GM03348 (cell line): ENCODE measurements at regions not wholly inside any gene's neighbourhood (a gene's known extent, or its start where the extent isn't known, plus 50 kb on each side); places are given as distances from the start of the nearest gene placed in this dataset.
A peak's percentile ranks its signal among the peaks of the same experiment; 100 is the strongest.
"Not testable (repeated sequence)": the region's sequence is repeated elsewhere in the genome, so short reads cannot be mapped to it uniquely, and the experiment has no call there.

Experiments used
- DNase-seq: peaks from one replicate; pipeline ENCODE4 v3.0.0; 2012; ENCODE audit warnings: low spot score

DNA sequence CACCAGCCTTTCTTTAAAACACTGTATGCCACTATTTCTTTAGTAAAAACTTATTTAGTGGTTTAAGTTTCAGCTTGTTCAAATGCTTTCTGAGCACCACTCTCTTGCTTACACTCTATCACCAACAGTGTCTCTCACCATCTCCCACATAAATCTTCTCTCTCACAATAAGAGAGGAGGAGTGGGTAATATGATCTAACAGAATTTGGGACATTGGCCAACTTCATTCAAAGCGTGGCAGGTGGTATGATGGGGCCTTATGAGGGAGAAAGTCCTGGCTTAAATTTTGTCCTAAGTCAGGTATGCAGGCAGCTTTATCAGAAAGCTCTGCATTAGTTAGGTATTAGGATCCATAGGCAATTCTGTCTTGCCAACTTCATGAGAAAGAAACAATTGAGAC lies 1132.5 kb downstream of the TUSC7 start:
- no peak for DNase-seq

DNA sequence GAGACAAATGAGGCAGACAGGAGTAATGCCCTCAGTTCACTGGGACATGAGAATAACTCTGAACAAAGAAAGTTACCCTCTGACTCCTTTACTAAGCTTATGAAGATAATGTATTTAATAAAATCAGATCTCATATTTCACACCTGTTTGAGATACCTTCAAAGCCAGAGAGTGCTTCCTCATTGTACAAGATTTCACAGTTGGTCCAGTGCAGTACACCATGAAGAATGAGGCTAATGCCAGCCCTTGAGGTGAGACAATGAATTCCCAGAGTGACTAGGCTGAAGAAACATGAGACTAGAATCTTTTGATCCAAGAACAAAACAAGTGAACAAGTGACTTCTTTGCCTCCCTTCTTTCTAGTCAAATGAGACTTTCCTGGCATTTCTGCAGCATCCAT lies 1133.8 kb downstream of the TUSC7 start:
- no peak for DNase-seq

DNA sequence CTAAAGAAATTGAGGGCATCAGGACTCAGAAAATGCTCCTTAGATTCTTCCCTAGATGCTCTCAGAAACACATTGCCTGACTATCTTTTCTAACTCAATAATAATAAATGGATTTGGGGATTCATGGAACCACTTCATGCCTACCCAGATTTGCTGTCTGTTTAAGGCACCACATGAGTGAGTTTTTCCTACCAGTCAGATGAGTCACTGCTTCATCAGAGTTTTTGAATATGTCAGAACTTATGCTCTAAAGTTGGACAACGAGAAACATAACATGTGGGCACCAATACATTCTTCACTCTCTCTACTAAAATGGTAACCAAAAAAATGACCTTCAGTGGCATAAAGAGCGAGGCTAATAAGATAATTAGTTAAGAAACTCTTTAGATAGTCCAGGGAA lies 1135.1 kb downstream of the TUSC7 start:
- no peak for DNase-seq

DNA sequence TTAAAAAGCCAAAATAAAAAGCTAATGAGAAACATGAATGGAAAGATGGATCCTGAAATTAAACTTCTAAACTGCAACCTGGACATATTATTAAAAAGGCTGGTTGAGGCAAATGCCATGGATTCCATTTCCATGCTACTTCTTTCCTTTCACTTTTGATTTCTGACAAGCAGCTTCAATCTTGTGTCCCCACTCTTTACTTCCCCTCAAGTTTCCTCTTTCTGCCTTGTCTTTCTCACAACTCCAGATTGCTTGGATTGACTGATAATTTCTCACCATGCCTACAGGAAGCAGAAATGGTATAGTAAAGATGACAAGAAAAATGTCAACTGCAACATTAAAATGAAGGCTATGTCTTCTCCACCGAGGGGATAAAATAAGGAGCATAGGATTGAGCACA lies 1136.7 kb downstream of the TUSC7 start:
- DNase-seq: no peak

DNA sequence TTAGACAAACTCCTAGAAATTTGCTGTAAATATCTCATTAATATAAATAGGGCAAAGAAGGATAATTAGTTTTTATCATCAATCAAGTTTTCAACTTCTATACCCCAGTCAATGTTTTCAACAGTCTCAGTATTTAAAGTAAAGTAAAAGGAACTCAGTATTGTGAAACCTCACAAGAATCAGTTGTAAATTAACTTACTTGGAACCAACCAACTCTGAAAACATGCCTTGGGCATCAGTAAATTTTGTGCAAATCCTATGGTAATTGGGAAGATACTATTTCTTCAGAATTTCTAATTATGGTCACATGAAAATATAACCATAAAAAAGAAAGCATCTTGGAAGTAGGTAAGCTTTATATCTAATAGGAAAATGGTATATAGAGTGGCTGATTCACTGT lies 1139.0 kb downstream of the TUSC7 start:
- DNase-seq: no peak

DNA sequence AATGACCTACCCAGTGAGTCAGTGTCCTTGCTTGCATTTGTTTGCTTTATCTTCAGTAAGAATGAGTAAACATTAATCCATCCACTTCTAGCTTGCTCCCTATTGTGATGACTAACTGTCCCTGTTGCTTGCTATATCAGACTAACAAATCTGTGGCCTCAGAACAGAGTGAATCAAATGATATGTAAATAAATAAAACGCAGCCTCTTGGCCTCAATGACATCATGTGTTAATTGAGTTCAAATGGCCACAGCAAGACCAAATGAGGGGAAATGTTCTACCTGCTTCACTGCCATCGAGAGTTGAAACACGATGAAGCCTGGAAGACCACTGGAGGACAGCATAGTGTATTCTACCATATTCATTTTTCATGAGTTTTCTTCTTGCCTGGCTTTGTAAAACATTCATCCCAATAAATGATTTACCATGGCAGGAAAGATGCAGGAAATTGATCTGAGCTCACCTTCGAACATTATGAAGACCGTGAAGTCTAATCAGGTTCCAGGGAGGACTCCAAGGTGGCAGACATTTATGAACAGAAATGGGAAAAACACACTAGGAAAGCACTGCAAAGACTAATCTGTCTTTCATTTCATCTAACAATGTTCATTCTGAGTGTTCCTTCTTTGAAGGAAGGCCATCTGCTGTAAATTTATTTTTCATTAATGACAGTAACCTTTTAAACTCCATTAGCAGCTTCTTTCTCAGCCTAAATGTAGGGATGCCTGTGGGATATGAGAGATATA lies 1144.5 kb downstream of the TUSC7 start:
- DNase-seq: peak; percentile 18

DNA sequence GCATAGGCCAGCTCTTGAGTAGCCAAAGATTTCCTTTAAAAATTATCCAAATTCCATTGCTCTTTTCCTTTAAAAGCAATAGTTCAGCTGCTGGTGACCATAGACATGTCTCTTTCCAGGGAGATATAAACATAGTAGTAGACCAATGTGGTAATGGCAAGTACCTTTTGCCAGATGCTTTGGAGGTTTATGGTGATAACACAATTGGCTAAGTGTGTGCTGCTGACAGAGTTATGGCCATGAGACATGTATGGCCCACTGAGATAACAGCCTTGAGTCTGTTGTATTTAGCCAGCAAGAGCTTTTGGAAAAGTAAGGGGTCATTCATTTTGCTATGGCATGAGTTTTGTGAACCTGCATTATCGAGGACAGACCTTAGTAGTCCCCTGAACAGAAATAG lies 1146.8 kb downstream of the TUSC7 start:
- no peak for DNase-seq

DNA sequence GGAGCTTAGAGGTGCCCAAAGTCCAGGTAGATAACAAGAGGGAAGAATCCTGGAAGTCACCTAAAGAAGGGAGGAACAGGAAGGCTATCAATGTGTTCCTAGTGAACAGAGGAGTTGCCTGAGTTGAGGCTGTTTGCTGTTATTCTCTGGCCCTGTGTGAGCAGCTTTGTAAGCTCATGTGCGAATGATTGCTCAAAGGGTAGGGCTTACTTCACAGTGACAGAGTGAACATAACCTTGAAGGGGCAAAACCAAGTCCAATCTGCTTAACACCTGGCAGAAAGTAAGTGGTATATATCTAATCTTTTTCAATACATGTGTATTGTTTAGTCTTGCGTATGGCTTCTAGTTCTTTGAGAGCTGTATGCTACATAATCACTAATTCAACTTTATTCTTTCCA lies 1153.6 kb downstream of the TUSC7 start:
- DNase-seq: no peak

DNA sequence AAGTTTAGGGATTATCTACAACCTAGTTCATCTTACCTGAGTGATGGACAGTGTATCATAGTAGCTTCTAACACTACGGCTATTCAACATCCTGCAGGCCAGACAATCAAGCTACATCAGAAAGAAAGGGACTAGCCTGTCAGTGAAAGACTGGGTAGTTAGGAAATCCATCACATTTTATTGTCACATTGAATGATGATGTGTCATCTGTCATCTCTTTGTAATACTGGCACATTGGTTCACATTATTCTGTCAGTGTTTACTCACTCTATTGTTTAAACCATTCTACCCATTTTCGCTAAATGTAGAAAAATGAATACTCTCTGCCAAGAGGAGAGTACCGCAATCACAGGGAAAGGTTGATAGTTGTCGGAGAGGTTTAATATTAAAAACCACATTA lies 1155.8 kb downstream of the TUSC7 start:
- DNase-seq: no peak

DNA sequence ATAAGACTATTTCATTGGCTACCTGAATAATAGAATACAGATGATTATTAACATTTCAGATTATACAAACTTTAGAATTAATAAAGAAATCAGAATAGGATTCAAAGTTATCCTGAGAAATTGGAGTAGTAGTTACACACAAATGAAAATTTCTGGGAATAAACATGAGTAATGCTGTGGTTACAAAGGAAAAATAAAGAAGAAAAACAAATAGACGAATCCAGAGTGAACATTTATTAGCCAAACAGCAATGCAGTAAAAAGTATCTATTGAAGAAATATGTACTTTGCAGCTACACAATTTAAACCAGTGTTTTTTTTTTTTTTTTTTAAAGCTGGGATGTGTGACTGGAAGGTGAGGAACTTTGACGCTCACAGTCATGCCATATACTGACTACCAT lies 1159.2 kb downstream of the TUSC7 start:
- DNase-seq: no peak

DNA sequence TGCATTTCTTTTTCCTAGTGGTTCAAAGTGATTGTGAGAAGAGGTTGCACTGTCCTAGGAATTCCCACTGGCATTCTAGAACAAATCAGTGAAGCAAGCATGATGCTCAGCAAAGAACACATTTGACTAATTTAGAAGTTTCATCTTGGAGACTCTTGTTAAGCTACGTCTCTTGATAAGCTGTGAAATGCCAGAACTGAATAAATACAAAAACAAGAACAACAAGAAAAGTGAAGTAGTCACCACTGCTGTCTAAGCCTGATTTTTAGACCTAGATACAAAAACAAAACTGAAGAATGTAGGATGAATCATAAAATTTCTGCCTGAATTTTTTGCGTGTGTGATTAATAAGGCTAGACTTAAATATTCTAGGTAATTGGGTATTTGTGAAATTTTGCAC lies 1162.4 kb downstream of the TUSC7 start:
- no peak for DNase-seq

DNA sequence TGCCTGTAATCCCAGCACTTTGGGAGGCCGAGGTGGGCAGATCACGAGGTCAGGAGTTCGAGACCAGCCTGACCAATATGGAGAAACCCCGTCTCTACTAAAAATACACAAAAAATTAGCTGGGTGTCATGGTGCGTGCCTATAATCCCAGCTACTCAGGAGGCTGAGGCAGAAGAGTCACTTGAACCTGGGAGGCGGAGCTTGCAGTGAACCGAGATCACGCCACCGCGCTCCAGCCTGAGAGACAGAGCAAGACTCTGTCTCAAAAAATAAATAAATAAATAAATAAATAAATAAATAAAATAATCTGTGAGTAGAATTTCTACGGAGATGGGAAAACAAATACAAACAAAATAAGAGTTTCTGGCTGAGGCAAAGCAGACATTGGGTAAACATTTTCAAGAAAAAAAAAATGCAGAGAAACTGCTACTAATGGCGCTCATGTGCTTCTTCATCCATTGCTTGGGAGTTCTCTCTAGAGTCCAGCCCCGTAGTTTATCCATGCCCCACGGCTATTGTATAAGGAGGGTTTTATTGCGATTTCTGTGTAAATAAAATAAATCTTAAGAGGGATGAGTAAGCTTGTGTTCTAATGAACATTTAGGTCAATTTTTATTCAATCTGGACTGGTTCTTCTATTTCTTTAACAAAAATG lies 1161.9 kb downstream of the IGSF11 start:
- not testable (repeated sequence) for DNase-seq

DNA sequence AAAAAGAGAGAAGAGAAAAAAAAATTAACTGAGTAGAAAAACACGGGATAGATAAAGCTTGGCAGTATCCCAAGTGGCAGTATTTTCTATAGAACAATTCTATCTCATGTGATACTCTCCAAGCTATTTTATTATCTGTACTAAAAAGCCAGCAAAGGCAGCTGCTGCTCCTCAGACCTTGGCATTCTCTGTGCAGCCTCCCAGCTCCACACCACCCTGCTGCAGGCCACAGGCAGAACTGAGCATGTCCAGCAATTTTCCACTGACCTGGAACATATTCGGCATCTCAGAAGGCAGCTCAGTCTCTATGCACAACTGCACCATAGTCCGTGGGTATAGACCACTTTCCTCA lies 1161.4 kb downstream of the IGSF11 start:
- DNase-seq: no peak

DNA sequence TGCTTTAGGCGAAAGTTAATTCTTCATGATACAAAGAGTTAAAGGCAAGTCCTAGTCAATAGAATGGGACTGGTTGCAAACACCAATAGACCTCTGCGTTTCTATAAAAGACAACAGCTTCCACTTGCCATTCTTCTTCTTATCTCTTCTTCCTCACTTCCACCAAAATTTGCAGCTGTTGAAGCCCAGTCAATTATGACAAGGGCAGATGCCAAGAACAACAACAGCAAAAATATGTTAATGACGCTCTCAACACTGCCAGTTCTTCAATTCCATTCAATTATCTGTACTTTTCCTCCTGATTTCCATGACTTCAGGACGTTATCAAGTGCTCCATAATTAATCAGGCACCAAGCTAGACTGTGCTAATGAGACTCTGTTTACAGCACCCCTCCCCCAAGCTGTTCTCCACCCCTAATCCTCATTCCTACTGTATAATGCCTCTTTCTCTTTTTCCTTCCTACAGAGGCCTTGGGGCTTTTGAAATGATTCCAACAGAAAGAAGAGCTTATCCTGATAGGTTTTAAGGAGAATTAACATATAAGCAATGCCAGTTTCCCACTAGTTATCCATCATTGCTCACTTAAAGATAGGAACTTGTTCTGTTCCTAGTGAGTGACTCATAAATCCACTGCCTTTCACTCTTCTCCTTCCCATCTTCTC lies 1160.5 kb downstream of the IGSF11 start:
- DNase-seq: no peak

DNA sequence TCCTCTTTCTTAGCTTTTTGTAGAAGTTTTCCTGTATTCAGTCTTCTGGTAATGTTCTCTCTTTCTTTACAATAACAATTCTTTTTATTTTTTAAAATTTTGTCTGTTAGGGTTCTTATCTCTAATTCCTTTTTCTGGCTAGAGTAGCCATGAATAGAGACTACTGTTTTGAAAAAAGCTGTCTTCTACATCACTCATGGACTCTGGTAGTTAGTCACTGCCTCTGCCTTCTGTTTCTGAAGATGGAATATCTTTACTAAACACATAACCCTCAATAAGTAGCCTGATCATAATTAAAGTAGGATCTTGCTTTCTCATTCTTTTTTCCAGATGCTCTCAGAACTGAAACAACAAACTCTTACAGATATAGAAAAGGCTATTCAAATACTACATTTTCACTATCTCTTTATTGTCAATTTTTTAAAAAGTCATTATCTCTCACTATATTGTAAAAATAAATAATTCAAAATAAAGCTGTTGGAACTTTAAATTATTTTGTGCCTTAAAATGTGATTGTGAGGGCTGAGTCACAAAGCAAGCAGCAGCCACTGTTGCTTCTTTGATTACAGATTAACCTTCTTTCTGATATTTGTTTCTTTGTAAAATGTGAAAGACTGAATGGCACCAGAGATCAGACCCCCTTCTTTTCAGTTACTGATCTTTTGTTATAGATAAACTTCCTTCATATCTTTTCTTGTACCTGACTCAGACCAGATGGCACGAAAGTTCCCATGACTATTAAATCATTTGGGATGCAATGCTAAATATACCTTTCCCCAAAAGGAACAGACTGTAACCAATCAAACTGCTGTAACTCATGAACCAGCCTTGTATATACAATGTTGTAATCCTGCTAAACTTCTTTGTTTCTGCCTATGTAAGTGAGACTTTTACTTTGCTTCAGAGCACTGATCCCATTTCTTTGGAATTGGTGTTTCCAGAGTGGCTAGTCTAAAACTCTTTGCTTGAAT lies 1159.5 kb downstream of the IGSF11 start:
- no peak for DNase-seq

DNA sequence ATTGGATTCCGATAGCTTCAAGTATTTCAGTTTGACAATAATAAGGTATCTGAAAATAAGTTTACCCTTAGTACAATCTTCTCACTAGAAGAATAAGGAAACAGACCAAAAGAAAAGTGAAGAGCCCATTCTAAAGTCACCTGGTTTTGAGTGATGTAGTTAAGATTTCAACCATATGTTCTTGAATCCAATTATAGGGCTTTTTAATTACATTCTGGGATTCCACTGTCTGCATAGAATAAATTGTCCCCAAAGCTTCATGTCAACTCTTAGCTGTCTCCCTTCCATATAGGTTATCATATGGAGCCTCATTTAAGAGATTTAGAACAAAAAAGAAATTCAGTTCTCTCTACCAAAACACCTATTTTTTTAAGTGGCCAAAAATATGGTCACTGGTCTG lies 1158.8 kb downstream of the IGSF11 start:
- no peak for DNase-seq

DNA sequence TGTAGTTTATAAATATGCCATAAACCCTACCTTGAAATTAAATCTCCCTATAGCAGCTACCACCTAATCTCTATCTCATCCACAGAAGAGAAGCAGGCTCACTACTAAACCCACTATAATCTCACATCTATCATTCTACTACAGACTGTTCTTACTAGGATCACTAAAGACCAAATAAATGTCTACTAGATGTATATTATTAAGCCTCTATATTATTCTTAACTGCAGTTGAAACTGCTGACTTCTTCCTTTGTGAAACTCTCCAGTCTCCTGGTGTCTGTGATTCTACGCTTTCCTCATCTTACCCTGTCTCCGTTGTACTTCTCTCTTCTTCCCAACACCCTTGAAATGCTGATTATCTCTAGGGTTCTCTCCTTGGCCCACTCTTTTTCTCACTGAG lies 1154.0 kb downstream of the IGSF11 start:
- no peak for DNase-seq

DNA sequence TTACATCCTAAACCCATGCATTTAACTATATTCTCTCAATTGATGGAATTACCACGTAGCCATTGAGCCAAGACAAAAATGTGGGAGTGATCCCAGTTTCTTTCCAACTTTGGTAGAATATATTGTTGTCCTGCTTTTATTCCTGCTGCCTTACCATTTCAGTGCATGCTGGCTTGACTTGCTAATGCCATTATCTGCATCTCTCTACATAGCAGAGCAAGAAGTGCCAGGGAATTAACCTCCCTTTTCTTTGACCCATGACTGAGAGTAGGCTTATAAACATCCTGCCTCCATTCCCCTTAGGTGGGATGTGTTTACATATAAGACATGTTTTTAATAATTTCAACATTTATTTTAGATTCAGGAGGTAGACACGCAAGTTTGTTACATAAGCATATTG lies 1153.4 kb downstream of the IGSF11 start:
- DNase-seq: no peak

DNA sequence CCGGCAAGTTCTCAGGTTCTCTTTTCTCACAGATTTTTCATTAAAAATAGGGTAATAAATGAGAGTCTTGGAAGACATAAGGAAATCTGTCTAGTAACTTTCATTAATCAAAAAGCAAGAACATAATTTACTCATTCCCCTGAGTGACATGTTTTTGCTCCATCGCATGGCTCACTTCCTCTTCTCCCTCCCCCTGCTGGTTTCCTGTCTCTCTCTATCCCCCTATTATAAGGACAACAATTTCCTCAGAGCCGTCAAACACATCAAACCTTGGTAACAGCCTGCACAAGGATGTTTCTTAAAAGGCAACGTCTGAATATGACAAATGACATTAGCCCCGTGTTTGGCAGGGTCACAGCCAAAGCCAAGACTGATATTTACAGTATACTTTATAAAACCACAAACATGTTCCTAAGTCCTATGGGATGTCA lies 1149.6 kb downstream of the IGSF11 start:
- DNase-seq: no peak

DNA sequence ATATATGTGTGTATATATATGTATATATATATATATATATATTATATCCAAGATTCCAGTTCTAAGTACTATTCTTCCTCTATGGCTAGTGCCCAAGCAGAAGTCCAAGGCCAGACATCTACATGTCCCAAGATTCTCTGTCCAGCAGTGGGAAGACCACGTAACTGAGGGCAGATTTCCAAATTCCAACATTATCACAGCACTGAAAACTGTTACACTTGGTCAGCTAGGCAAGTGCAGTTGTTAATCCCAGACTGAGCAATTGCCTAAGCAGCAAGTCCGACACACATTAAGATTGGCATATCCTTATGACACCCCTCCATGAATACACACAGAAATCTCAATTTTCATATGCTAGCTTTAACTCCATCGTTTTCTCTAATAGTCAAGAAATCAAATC lies 1148.5 kb downstream of the IGSF11 start:
- DNase-seq: no peak

DNA sequence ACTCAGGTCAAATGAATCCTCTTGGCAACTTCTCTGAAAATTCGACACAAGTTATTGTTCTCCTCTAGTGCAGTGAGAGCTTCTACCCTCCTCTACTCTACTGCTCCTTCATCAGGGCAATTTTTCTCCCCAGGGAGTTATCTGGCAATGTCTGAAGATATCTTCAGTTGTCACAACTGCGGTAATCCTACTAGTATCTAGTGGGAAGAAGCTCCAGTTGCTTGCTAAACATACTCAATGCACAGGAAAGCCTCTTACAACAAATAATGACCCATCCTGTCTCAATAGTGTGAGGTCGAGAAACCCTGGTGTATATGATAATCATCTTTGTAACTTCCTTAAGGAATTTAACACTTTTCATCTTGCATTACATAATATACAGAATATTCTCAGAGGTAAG lies 1147.6 kb downstream of the IGSF11 start:
- no peak for DNase-seq

DNA sequence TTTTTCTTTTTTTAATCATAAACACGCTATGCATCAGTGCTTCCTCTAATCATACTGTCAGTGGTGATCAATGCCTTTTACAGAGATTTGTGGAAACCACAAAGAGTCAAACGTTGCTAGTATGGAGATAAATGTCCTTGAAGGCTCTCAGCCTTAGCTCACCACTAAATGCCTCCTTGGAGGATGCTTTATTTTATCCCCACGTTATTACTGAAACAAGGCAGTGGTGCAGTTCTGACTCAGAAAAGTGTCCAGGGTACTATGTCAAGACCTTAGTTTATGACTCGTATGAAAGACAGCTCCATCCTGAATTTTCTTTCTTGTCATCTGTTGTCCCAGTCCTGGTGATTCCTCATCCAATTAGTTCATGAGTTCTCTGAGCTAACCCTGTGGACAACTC lies 1146.7 kb downstream of the IGSF11 start:
- DNase-seq: no peak
